Fibroblast of lung (primary cell): ENCODE measurements at regions not wholly inside any gene's neighbourhood (a gene's known extent, or its start where the extent isn't known, plus 50 kb on each side); places are given as distances from the start of the nearest gene placed in this dataset.

ENCODE experiments used
- EZH2 ChIP-seq: IDR thresholded peaks from 2 replicates; pipeline ENCODE4 v1.5.1; 2012; ENCODE audit warnings: low read length, control low read depth, mild to moderate bottlenecking; ENCODE audit errors: missing control alignments
- TF ChIP-seq, protein P1 (sequence below), 2 donors: IDR thresholded peaks in 1 of 2; conservative IDR thresholded peaks in 1 of 2; 1 replicate in 1 of 2; 2 replicates in 1 of 2; pipeline ENCODE4 v1.5.1; 2011 to 2012; ENCODE audit warnings: low read length in 2 of 2, control low read depth in 1 of 2, inconsistent platforms in 1 of 2, low read depth in 1 of 2, mild to moderate bottlenecking in 1 of 2

- TF ChIP-seq, protein P1, sequence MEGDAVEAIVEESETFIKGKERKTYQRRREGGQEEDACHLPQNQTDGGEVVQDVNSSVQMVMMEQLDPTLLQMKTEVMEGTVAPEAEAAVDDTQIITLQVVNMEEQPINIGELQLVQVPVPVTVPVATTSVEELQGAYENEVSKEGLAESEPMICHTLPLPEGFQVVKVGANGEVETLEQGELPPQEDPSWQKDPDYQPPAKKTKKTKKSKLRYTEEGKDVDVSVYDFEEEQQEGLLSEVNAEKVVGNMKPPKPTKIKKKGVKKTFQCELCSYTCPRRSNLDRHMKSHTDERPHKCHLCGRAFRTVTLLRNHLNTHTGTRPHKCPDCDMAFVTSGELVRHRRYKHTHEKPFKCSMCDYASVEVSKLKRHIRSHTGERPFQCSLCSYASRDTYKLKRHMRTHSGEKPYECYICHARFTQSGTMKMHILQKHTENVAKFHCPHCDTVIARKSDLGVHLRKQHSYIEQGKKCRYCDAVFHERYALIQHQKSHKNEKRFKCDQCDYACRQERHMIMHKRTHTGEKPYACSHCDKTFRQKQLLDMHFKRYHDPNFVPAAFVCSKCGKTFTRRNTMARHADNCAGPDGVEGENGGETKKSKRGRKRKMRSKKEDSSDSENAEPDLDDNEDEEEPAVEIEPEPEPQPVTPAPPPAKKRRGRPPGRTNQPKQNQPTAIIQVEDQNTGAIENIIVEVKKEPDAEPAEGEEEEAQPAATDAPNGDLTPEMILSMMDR (conservative IDR thresholded peaks at IDR 0.05 in 1 of 2, IDR thresholded peaks at IDR 0.05 in 1 of 2; ENCODE audit: low read depth in 1 of 2, low read length in 2 of 2): no peak
- TF ChIP-seq EZH2: no peak
These were observed 1123.7 kb upstream of the C9orf72 start for GRCh38 chr9:28696960-28697359.
